ENCODE measurements at regions not wholly inside any gene's neighbourhood (a gene's known extent, or its start where the extent isn't known, plus 50 kb on each side); places are given as distances from the start of the nearest gene placed in this dataset.

- no peaks in the 10 kb centered on the region for H3K36me3 ChIP-seq
- no peaks in the 10 kb centered on the region for H3K27me3 ChIP-seq
- H3K27ac ChIP-seq = no peak overlapping the region
- H3K4me1 ChIP-seq (ENCODE audit: low read depth) = no peaks in the 10 kb centered on the region
- TF ChIP-seq CTCF (IDR thresholded peaks at IDR 0.05; ENCODE audit: low read depth, low read length) = no peak
- no peak overlapping the region for H3K4me3 ChIP-seq
- DNase-seq (ENCODE audit: low read depth in 1 of 2, low spot score in 1 of 2) = no peak
- no peaks in the 10 kb centered on the region for H3K9me3 ChIP-seq (ENCODE audit: low read depth)
Measured at GRCh38 chr3:178297740-178298139, 238.5 kb upstream of the KCNMB2 start.

GRCh38 chr3:178300441-178300959 lies 235.7 kb upstream of the KCNMB2 start:
- Histone ChIP-seq H3K9me3 (ENCODE audit: low read depth) (no peaks in the 10 kb centered on the region), H3K27ac (no peak overlapping the region), H3K36me3 (no peaks in the 10 kb centered on the region), H3K4me1 (ENCODE audit: low read depth) (no peaks in the 10 kb centered on the region), H3K27me3 (no peaks in the 10 kb centered on the region), H3K4me3 (no peak overlapping the region)
- no peak for DNase-seq (ENCODE audit: low read depth in 1 of 2, low spot score in 1 of 2)
- TF ChIP-seq CTCF (IDR thresholded peaks at IDR 0.05; ENCODE audit: low read depth, low read length) = no peak

GRCh38 chr3:178302966-178303930 lies 233.0 kb upstream of the KCNMB2 start:
- no peak for DNase-seq (ENCODE audit: low read depth in 1 of 2, low spot score in 1 of 2)
- no peaks in the 10 kb centered on the region for H3K4me1 ChIP-seq (ENCODE audit: low read depth)
- TF ChIP-seq CTCF (IDR thresholded peaks at IDR 0.05; ENCODE audit: low read depth, low read length) = no peak
- H3K27ac ChIP-seq = no peak overlapping the region
- no peak overlapping the region for H3K4me3 ChIP-seq
- no peaks in the 10 kb centered on the region for H3K36me3 ChIP-seq
- no peaks in the 10 kb centered on the region for H3K27me3 ChIP-seq
- H3K9me3 ChIP-seq (ENCODE audit: low read depth) = no peaks in the 10 kb centered on the region

GRCh38 chr3:178304758-178305467 lies 231.3 kb upstream of the KCNMB2 start:
- Histone ChIP-seq H3K27me3 (no peaks in the 10 kb centered on the region), H3K9me3 (ENCODE audit: low read depth) (no peaks in the 10 kb centered on the region), H3K36me3 (no peaks in the 10 kb centered on the region), H3K4me1 (ENCODE audit: low read depth) (no peaks in the 10 kb centered on the region), H3K4me3 (no peak overlapping the region), H3K27ac (no peak overlapping the region)
- peak in 1 of 2 donors; percentile 60 for DNase-seq (ENCODE audit: low read depth in 1 of 2, low spot score in 1 of 2)
- no peak for TF ChIP-seq CTCF (IDR thresholded peaks at IDR 0.05; ENCODE audit: low read depth, low read length)

- Histone ChIP-seq H3K27ac (no peak overlapping the region), H3K4me3 (no peak overlapping the region), H3K9me3 (ENCODE audit: low read depth) (no peaks in the 10 kb centered on the region), H3K27me3 (no peaks in the 10 kb centered on the region), H3K4me1 (ENCODE audit: low read depth) (peaks cover 4% of the 10 kb centered on the region), H3K36me3 (no peaks in the 10 kb centered on the region)
- no peak for TF ChIP-seq CTCF (IDR thresholded peaks at IDR 0.05; ENCODE audit: low read depth, low read length)
- no peak for DNase-seq (ENCODE audit: low read depth in 1 of 2, low spot score in 1 of 2)
Measured at GRCh38 chr3:178306432-178307115, 229.7 kb upstream of the KCNMB2 start.
